ENCODE measurements at regions not wholly inside any gene's neighbourhood (a gene's known extent, or its start where the extent isn't known, plus 50 kb on each side); places are given as distances from the start of the nearest gene placed in this dataset.
A peak's percentile ranks its signal among the peaks of the same experiment; 100 is the strongest.

DNA sequence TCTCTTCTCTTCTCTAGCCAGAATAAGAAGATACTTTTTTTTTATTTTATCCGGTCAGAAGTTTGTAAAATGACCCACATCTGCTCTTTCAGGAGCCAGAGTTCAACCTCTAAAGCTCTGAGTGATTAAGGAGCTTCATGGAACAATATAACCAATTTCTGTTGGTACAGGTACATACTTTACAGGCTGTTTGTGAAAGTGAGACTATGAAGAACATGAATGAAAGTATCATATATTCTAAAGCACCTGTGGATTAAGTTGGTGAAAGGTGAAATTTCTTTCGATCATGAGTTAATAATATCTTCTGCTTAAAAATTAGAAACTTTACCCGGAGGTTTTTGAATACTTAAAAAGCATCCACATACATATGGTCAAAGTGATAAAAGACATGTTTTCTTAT, 65.2 kb downstream of the DMRT2 start:
- Mint-ChIP-seq H3K27ac (no peak overlapping the region), H3K4me1 (ENCODE audit: low read depth) (no peaks in the 10 kb centered on the region), H3K4me3 (no peak overlapping the region), H3K9me3 (ENCODE audit: low read depth) (peaks cover 4% of the 10 kb centered on the region), H3K36me3 (no peaks in the 10 kb centered on the region), H3K27me3 (peaks cover 7% of the 10 kb centered on the region)

DNA sequence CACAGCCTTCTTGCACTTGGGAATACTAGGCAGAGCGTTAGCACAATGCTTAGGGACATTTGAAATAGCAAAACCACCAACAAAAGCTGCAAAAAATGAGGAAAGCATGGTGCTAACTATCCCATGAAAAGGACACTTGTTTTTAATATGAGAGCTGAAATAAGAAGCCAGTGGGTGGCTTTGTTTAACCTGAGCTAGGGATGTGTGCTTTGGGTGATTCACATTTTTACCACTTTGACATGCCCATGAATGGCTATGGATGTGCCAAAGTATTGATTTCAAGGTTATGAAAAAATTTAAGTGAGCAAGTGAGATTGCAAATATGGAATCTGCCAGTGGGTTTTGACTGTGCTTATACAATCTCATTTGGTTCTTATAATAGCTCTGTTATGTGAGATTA, 67.3 kb downstream of the DMRT2 start:
- H3K36me3 Mint-ChIP-seq, result no peaks in the 10 kb centered on the region
- H3K4me3 Mint-ChIP-seq, result no peak overlapping the region
- H3K4me1 Mint-ChIP-seq (ENCODE audit: low read depth), result no peaks in the 10 kb centered on the region
- peaks cover 4% of the 10 kb centered on the region for H3K9me3 Mint-ChIP-seq (ENCODE audit: low read depth)
- no peak overlapping the region for H3K27ac Mint-ChIP-seq
- H3K27me3 Mint-ChIP-seq, result peaks cover 7% of the 10 kb centered on the region

DNA sequence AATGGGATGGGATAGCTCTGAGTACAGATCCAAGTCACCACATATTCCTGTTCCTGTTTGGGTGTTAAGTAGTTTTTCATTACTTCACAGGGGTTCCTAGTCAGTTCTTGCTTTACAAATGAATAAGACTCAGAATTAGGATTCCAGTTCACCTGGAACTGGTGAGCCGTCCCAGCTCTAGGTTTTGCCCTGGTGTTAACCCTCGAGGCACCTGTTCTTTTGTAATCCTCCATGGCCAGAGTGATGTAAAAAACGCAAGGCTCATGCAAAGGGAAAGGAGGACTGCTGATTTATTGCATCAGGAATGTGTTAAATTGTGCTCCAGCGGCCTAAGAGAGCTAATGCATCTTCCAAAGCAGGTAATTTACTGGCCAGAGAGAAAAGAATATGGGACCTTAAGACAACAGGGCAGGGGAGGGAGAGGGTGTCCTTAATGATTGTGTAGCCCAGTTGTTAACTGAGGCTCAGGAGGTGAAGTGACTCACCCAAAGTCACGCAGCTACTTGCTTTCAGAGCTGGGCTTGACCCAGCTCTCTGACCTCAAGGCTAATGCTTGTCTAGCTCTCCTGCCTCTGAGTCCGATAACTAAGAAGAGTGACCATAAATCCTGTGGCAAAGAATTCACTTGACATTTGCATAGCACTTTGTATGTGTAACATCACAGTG, 70.5 kb downstream of the DMRT2 start:
- H3K4me1 Mint-ChIP-seq (ENCODE audit: low read depth), result no peaks in the 10 kb centered on the region
- H3K27me3 Mint-ChIP-seq, result peaks cover 11% of the 10 kb centered on the region
- no peak overlapping the region for H3K27ac Mint-ChIP-seq
- H3K9me3 Mint-ChIP-seq (ENCODE audit: low read depth), result no peaks in the 10 kb centered on the region
- no peaks in the 10 kb centered on the region for H3K36me3 Mint-ChIP-seq
- H3K4me3 Mint-ChIP-seq, result no peak overlapping the region

DNA sequence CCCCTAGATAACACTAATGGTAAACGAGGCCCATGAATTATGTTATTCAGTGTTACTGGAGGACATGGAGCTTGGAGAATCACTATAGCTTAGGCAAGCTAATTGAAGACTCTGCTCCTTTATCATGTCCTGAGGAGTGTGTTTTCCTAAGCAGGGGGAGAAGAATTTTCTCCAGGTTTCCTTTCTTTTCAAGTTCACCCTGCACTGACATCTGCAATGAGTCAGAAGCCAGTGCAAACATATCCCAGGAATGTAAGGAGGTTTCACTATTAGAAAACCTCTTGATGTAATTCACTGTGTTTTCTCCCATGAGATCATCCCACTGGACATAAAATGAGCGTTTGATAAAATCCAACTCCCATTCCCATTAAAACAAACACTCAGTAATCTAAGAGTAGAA, 75.6 kb downstream of the DMRT2 start:
- H3K4me1 Mint-ChIP-seq (ENCODE audit: low read depth), result no peaks in the 10 kb centered on the region
- no peak overlapping the region for H3K4me3 Mint-ChIP-seq
- no peak overlapping the region for H3K27ac Mint-ChIP-seq
- H3K27me3 Mint-ChIP-seq, result peaks cover 9% of the 10 kb centered on the region
- peaks cover 3% of the 10 kb centered on the region for H3K9me3 Mint-ChIP-seq (ENCODE audit: low read depth)
- H3K36me3 Mint-ChIP-seq, result no peaks in the 10 kb centered on the region

DNA sequence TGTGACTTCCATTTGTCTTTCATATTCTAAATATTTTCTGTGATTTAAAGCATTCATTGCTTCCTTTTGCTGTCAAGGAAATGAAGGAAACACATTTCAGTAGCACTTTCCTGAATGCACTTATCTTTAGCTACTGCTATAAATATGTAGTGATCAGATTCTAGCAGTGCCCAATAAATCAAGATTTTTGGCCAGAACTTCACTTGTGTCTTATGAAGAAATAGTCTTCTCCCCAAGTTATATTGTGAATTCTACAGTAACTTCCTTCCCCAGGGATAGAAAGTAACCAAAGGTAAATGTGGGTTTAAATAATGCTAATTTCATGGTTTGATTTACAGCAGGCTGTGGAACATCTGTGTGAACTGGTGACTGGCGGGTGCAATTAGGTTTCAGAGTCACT, 77.9 kb downstream of the DMRT2 start:
- no peaks in the 10 kb centered on the region for H3K36me3 Mint-ChIP-seq
- no peaks in the 10 kb centered on the region for H3K4me1 Mint-ChIP-seq (ENCODE audit: low read depth)
- no peak overlapping the region for H3K27ac Mint-ChIP-seq

DNA sequence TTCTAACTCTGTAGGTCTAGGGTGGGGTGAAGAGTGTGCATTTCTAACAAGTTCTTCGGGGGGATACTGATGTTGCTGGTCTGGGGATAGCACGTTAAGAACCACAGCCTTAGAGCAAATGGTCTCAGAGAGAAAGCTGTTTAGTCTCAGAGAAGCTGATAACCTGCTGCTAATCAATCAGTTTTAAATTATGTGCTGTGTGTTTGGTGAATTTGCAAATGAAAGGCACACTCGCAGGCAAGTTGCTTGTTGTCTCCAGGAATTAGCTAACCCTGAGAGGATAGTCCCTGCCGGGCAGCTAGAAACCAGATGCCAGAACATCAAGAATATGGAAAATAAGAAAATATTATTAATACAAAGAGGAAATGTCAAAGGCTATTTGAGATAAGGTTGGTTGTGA, 79.2 kb downstream of the DMRT2 start:
- no peak overlapping the region for H3K27ac Mint-ChIP-seq
- peaks cover 6% of the 10 kb centered on the region for H3K27me3 Mint-ChIP-seq
- H3K4me3 Mint-ChIP-seq, result no peak overlapping the region
- no peaks in the 10 kb centered on the region for H3K4me1 Mint-ChIP-seq (ENCODE audit: low read depth)
- peaks cover 6% of the 10 kb centered on the region for H3K9me3 Mint-ChIP-seq (ENCODE audit: low read depth)
- no peaks in the 10 kb centered on the region for H3K36me3 Mint-ChIP-seq

More for the DNA sequence above, 77.9 kb downstream of the DMRT2 start:
- H3K9me3 Mint-ChIP-seq (ENCODE audit: low read depth), result peaks cover 6% of the 10 kb centered on the region
- H3K27me3 Mint-ChIP-seq, result peaks cover 9% of the 10 kb centered on the region
- H3K4me3 Mint-ChIP-seq, result no peak overlapping the region

DNA sequence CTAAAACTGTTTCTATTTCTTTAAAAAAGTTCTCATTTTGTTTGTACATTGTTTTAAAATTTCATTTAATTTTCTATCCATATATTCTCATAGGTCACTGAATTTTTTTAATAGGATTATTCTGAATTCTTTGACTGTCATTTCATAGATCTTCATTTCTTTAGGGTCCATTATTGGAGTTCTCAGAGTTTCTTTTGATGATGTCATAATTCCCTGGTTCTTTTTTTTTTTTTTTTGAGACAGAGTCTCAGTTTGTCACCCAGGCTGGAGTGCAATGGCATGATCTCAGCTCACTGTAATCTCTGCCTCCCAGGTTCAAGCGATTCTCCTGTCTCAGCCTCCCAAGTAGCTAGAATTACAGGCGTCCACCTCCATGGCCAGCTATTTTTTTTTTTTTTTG, 89.9 kb downstream of the DMRT2 start:
- H3K27me3 Mint-ChIP-seq, result peaks cover 5% of the 10 kb centered on the region
- H3K36me3 Mint-ChIP-seq, result no peaks in the 10 kb centered on the region
- no peak overlapping the region for H3K27ac Mint-ChIP-seq
- no peak overlapping the region for H3K4me3 Mint-ChIP-seq
- H3K4me1 Mint-ChIP-seq (ENCODE audit: low read depth), result no peaks in the 10 kb centered on the region
- H3K9me3 Mint-ChIP-seq (ENCODE audit: low read depth), result peaks cover 18% of the 10 kb centered on the region

DNA sequence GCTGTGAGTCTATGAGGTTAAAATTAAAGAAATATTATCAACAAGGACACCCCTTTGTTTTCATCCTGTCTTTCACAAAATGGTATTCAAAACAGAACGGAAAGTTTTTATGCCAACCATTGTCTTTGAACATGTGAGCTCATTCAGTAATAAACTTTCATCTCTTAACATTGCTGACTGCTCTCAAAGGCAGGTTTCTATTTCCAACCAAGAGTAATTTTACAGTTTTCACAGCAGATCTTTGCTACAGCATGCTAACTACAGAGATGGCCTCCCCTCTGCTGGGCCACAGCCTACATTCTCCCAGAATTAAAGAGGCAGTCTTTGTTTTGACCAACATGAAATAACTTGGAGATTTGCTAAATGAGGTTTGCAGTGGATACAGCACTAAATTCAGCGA, 101.5 kb downstream of the DMRT2 start:
- Mint-ChIP-seq H3K36me3 (no peaks in the 10 kb centered on the region), H3K27me3 (no peaks in the 10 kb centered on the region), H3K4me1 (ENCODE audit: low read depth) (no peaks in the 10 kb centered on the region), H3K4me3 (no peak overlapping the region), H3K27ac (no peak overlapping the region), H3K9me3 (ENCODE audit: low read depth) (peaks cover 1% of the 10 kb centered on the region)

DNA sequence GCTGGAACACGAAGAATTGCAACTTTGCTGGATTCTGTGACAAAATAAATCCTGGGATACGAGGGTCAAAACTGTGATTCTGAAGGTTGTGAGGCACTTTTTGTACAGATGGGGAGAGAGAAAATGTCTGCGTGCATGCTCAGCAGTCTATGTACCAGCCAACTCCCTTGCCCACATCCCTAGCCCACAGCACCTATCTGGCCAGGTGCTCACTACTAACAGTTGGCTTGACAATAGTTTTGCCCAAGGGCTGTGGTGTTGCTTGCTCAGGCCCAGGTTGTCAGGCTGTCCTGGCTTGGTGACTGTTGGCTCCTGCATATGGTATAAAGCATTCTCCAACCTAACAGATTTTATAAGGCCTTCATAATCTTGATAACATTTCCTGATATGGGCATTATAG, 102.0 kb downstream of the DMRT2 start:
- Mint-ChIP-seq H3K36me3 (no peaks in the 10 kb centered on the region), H3K27me3 (no peaks in the 10 kb centered on the region), H3K27ac (no peak overlapping the region), H3K4me1 (ENCODE audit: low read depth) (no peaks in the 10 kb centered on the region), H3K4me3 (no peak overlapping the region), H3K9me3 (ENCODE audit: low read depth) (no peaks in the 10 kb centered on the region)

DNA sequence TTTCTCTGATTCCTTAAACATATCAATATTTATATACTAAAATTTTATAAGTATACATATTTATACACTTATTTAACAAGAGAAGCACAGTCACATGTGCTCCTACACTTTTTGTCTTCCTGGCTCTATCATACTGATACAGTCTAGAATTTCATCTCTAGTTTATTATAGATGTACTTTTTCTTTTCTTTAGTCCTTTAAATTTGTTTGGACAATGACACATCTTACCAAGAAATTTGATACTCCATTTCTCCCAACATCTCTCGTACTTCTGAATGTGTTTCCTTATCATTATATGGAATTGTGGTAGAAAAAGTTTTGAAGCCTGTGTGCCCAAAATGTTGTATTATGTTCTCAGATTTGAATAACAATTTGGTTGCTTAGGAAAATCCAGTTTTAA, 104.6 kb downstream of the DMRT2 start:
- H3K9me3 Mint-ChIP-seq (ENCODE audit: low read depth), result no peaks in the 10 kb centered on the region
- H3K27ac Mint-ChIP-seq, result no peak overlapping the region
- H3K4me1 Mint-ChIP-seq (ENCODE audit: low read depth), result no peaks in the 10 kb centered on the region

DNA sequence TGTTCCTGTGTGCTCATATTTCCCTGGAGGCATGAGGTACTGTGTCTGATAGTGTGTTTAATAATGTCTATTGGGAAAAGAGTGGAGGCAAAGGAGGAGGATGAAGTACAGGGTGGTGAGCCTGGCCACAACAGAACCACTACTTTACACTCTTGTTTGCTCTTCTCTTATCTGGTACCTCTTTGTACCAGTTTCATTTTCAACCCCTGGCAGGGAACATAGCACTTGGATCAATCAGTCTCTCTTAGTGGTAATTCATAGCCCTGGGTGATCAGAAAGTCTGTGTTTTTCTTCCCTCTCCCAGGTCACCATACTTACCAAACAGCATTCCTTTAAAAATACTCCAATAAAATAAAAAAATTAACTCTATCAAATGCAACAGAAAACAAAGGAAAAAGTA, 105.4 kb downstream of the DMRT2 start:
- no peak overlapping the region for H3K27ac Mint-ChIP-seq
- no peaks in the 10 kb centered on the region for H3K4me1 Mint-ChIP-seq (ENCODE audit: low read depth)
- peaks cover 2% of the 10 kb centered on the region for H3K27me3 Mint-ChIP-seq
- no peaks in the 10 kb centered on the region for H3K36me3 Mint-ChIP-seq
- H3K9me3 Mint-ChIP-seq (ENCODE audit: low read depth), result no peaks in the 10 kb centered on the region
- no peak overlapping the region for H3K4me3 Mint-ChIP-seq

More for the DNA sequence above, 104.6 kb downstream of the DMRT2 start:
- H3K27me3 Mint-ChIP-seq, result peaks cover 2% of the 10 kb centered on the region
- H3K36me3 Mint-ChIP-seq, result no peaks in the 10 kb centered on the region
- no peak overlapping the region for H3K4me3 Mint-ChIP-seq

DNA sequence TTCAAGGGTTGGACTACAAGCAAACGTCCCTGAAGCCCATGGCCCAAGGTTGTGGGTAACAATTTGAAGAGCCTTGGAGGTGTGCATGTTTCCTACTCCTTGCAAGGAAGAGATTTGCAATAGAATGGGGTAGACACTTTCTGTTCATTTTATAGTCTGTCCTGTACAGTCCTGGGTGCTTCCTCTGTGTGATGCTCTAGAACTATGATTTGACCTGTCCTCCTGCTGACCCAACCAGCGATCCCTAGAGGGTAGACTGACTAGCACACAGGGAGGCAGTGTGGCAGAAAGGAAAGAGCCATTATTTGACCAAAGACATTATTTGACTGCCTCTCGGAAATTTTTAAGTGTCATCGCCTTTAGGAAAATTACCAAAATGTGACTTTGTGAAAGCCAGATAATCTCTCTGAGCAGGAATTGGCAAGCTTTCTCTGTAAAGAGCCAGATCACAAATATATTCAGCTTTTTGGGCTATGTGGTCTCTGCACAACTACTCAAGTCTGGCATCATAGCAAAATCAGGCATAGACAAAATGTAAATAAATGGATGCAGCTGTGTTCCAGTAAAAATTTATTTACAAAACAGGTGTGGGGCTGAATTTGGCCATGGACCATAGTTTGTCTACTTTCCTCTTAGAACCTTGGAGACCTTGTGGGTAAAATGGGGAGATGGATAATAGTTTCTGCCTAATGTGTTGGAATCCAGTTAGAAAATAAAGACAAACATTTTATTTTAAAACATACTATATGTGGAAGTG, 106.8 kb downstream of the DMRT2 start:
- no peaks in the 10 kb centered on the region for H3K4me1 Mint-ChIP-seq (ENCODE audit: low read depth)
- H3K27me3 Mint-ChIP-seq, result peaks cover 2% of the 10 kb centered on the region

DNA sequence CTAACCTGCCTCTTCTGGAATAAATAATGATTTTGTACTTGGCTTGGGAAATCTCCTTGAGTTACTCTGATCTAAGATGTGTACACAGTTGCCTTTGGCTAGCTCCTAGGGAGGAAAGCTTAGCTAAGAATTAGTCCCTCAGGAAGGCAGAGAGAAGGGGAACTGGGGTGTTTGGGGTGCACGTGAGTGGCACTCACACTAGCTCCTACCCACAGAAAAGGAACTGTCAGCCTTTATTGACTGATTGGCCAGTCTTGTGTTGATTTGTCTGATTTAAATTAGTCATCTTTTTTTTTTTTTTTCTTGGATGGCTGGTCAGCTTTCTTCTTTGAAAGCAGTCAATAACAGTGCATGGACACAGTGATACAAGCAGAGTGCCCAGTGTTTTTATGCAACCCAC, 107.7 kb downstream of the DMRT2 start:
- no peak overlapping the region for H3K27ac Mint-ChIP-seq
- H3K4me1 Mint-ChIP-seq (ENCODE audit: low read depth), result no peaks in the 10 kb centered on the region
- no peaks in the 10 kb centered on the region for H3K36me3 Mint-ChIP-seq
- H3K27me3 Mint-ChIP-seq, result peaks cover 2% of the 10 kb centered on the region
- H3K4me3 Mint-ChIP-seq, result no peak overlapping the region
- H3K9me3 Mint-ChIP-seq (ENCODE audit: low read depth), result no peaks in the 10 kb centered on the region

More for the DNA sequence above, 106.8 kb downstream of the DMRT2 start:
- Mint-ChIP-seq H3K9me3 (ENCODE audit: low read depth) (no peaks in the 10 kb centered on the region), H3K4me3 (no peak overlapping the region), H3K27ac (no peak overlapping the region), H3K36me3 (no peaks in the 10 kb centered on the region)

DNA sequence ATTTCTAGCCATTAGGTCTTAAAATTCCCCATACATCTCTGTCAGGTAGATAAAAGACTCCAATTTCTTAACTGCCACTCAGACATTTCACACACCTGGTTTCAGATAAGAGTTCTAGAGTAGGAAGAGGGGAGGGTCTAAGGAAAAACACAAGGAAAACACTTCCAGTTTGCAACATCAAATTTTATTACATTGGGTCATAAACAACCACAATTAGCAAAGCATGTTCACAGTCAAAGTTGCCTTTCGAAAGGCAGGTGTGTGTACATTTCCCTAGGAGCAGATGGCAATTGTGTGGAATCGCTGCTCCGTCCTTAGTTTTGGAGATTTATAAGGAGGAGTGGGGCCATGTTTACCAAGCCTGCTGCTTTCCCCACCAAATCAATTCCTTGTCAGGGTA, 120.8 kb downstream of the DMRT2 start:
- Mint-ChIP-seq H3K9me3 (ENCODE audit: low read depth) (peaks cover 23% of the 10 kb centered on the region), H3K27me3 (peaks cover 9% of the 10 kb centered on the region), H3K27ac (no peak overlapping the region), H3K4me1 (ENCODE audit: low read depth) (no peaks in the 10 kb centered on the region), H3K36me3 (peaks cover 2% of the 10 kb centered on the region), H3K4me3 (no peak overlapping the region)

DNA sequence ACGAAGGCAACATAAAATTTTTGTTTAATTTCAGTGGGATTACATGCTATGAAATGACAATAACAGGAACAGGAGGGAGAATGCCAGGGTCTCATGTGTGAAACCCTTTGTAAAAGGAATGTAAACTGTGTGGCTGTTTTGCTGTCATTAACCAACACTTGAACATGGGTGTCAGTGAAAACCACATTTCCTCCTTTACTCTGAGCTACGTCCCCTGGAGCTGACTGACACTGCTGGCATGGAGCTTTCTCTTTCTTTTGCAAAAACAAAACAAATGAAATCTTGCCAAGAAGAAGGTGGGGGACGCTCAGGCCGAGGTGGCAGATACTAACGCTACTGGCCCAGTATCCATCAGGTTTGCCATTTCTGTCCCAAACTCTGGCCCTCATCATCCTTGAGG, 121.4 kb downstream of the DMRT2 start:
- H3K4me1 Mint-ChIP-seq (ENCODE audit: low read depth), result no peaks in the 10 kb centered on the region
- H3K9me3 Mint-ChIP-seq (ENCODE audit: low read depth), result peaks cover 23% of the 10 kb centered on the region
- H3K27me3 Mint-ChIP-seq, result peaks cover 9% of the 10 kb centered on the region
- no peak overlapping the region for H3K4me3 Mint-ChIP-seq
- H3K36me3 Mint-ChIP-seq, result peaks cover 2% of the 10 kb centered on the region
- peak overlapping the region; percentile 12 for H3K27ac Mint-ChIP-seq

DNA sequence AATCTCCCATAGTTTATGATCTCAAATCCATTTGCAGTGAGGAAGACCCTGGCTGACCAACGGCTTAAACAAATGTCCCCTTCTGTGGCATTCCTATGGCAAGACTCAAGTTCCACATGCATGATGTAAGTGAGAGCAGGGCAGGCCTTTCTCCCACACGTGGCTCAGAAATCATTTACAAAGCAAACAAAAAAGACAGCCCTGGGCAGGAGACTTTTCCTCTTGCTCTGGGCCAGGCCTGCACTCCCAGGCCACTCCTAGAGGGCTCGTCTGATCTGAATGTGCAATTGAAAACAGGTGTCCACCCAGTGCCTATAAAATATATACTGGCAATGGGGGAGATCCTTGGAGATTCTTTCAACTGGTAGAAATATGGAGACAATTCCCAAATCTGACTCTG, 123.1 kb downstream of the DMRT2 start:
- H3K9me3 Mint-ChIP-seq (ENCODE audit: low read depth), result peaks cover 11% of the 10 kb centered on the region
- peaks cover 10% of the 10 kb centered on the region for H3K27me3 Mint-ChIP-seq
- no peak overlapping the region for H3K27ac Mint-ChIP-seq
- H3K4me3 Mint-ChIP-seq, result no peak overlapping the region
- peaks cover 2% of the 10 kb centered on the region for H3K36me3 Mint-ChIP-seq
- H3K4me1 Mint-ChIP-seq (ENCODE audit: low read depth), result no peaks in the 10 kb centered on the region
